ENCODE measurements at regions not wholly inside any gene's neighbourhood (a gene's known extent, or its start where the extent isn't known, plus 50 kb on each side); places are given as distances from the start of the nearest gene placed in this dataset.

DNA sequence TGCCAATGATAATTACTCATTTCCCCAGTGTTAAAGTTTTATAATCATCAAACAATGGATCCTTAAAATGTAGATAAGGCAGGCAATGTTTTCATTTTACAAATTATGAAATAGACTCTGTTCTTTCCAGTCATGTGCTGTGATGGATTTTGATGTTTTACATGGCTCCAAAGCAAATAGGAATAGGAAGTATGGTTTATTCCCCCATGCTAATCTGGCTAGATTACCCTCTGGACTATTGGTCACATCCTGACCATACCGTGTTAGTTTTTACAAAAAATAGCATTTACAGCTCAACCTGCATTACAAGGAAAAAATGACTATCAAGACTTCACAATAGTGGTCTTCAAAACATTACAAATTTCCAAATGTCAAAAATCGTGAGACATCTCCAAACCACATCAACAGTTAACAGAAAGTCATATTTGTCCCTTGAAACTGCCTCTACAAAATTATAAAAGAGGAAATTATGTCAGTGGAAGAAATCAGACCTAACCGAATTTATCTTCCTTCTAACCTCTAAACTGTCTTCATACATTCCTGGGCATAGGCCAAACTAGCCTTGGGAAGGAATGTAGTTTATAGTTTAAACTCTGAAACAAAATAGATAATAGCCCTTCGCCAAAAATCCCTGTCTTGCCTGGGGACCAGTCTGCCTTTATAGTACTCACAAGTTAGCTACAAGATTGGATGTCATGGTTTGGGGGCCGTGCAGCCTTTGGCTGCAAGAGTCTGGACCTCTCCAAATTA is 1941.2 kb upstream of the CELF4 start:
- TF ChIP-seq, protein P1, sequence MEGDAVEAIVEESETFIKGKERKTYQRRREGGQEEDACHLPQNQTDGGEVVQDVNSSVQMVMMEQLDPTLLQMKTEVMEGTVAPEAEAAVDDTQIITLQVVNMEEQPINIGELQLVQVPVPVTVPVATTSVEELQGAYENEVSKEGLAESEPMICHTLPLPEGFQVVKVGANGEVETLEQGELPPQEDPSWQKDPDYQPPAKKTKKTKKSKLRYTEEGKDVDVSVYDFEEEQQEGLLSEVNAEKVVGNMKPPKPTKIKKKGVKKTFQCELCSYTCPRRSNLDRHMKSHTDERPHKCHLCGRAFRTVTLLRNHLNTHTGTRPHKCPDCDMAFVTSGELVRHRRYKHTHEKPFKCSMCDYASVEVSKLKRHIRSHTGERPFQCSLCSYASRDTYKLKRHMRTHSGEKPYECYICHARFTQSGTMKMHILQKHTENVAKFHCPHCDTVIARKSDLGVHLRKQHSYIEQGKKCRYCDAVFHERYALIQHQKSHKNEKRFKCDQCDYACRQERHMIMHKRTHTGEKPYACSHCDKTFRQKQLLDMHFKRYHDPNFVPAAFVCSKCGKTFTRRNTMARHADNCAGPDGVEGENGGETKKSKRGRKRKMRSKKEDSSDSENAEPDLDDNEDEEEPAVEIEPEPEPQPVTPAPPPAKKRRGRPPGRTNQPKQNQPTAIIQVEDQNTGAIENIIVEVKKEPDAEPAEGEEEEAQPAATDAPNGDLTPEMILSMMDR (IDR thresholded peaks at IDR 0.05), result no peak
- no peak for TF ChIP-seq POLR2A (IDR thresholded peaks at IDR 0.05)
